ENCODE measurements at regions not wholly inside any gene's neighbourhood (a gene's known extent, or its start where the extent isn't known, plus 50 kb on each side); places are given as distances from the start of the nearest gene placed in this dataset.

DNA sequence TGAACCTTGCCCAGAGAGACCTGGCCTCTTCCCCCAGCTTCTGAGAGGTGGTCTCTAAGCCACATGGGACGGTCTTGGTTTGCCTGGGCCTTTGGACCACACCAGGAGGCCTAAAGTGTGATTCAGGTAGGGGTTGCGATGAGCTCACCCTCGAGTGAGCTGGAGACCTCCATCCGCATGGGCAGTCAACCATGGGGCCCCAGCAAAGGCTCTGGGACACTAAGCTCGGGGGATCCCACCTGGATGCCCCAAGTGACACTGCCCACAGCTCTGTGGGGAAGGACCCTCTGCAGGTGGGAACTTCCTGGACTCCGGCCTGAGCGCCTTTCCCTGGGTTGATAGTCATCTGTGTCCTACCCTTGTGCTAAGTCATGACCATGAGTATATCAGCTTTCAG lies 57.1 kb upstream of the FAM20C start:
- DNase-seq (ENCODE audit: low read depth), result no peak
- TF ChIP-seq, protein P1, sequence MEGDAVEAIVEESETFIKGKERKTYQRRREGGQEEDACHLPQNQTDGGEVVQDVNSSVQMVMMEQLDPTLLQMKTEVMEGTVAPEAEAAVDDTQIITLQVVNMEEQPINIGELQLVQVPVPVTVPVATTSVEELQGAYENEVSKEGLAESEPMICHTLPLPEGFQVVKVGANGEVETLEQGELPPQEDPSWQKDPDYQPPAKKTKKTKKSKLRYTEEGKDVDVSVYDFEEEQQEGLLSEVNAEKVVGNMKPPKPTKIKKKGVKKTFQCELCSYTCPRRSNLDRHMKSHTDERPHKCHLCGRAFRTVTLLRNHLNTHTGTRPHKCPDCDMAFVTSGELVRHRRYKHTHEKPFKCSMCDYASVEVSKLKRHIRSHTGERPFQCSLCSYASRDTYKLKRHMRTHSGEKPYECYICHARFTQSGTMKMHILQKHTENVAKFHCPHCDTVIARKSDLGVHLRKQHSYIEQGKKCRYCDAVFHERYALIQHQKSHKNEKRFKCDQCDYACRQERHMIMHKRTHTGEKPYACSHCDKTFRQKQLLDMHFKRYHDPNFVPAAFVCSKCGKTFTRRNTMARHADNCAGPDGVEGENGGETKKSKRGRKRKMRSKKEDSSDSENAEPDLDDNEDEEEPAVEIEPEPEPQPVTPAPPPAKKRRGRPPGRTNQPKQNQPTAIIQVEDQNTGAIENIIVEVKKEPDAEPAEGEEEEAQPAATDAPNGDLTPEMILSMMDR (IDR thresholded peaks at IDR 0.05; ENCODE audit: insufficient read depth, low read depth, low read length), result no peak
- no peak overlapping the region for H3K4me3 ChIP-seq (ENCODE audit: low read depth, low read length)

DNA sequence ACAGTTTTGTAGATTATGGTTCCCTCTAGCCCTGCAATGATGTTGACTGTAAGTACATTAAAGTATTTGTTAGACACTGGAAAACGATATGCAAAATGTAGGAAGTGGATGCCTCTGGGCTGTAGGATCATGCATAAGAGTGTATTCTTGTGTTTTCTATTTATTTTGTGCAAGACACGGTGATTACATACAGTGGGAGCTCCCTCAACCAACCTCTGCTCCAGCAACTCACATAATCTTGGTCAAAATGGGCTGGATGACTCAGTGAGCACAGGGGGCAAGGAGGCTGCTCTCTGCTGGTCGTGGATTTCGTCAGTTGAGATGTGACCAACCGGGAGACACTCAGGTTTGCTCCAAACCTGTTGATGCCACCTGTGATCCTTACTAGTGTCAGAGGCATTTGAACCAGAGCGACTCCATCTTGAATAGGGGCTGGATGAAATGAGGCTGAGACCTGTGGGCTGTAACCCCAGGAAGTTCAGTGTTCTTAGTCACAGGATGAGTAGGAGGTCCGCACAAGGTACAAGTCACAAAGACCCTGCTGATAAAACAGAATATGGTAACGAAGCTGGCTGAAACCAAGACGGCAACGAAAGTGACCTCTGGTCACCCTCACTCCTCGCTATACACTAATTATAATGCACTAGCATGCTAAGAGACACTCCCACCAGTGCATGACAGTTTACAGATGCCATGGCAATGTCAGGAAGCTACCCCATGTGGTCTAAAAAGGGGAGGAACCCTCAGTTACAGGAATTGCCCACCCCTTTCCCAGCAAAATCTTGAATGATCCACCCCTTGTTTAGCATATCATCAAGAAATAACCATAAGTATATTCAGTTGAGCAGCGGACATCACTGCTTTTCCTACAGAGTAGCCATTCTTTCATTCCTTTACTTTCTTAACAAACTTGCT lies 56.4 kb upstream of the FAM20C start:
- TF ChIP-seq, protein P1 (IDR thresholded peaks at IDR 0.05; ENCODE audit: insufficient read depth, low read depth, low read length), result no peak
- no peak for DNase-seq (ENCODE audit: low read depth)

DNA sequence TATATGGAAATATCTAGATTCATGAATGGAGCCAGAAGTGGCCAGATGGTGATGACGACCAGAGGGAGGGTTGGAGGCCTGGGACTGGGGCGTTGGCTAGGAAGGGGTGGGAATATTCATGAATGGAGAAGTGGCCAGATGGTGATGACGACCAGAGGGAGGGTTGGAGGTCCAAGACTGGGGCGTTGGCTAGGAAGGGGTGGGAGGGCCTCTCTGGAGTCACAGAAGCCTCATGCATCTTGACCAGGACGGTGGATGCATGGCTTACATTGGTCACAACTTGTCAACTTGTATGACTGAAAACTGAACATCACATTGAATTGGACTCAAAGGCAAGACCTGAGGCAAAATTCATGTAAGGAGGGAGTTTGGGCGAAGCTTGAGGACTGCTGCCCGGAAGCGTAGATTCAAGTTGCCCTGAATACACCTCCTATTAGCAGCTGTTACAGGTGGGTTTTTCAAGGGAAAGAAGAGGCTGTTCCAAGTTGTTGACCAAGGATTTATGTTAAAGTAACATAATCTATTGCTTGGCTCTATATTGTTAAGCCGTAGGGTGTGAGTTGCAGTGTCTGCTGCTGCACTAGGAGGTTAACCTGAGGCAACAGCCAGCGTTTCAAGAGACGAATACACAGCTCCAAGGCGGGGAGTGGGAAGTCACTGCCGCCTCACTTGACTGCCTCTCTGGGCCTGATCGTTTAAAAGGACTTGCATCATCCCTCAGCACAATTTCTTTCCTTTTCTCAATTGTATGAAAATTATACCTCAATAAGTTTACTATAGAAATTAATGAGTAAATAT lies 55.1 kb upstream of the FAM20C start:
- TF ChIP-seq, protein P1 (IDR thresholded peaks at IDR 0.05; ENCODE audit: insufficient read depth, low read depth, low read length), result no peak
- no peak for DNase-seq (ENCODE audit: low read depth)
- H3K4me3 ChIP-seq (ENCODE audit: low read depth, low read length), result no peak overlapping the region

More for the DNA sequence above, 56.4 kb upstream of the FAM20C start:
- H3K4me3 ChIP-seq (ENCODE audit: low read depth, low read length), result no peak overlapping the region

DNA sequence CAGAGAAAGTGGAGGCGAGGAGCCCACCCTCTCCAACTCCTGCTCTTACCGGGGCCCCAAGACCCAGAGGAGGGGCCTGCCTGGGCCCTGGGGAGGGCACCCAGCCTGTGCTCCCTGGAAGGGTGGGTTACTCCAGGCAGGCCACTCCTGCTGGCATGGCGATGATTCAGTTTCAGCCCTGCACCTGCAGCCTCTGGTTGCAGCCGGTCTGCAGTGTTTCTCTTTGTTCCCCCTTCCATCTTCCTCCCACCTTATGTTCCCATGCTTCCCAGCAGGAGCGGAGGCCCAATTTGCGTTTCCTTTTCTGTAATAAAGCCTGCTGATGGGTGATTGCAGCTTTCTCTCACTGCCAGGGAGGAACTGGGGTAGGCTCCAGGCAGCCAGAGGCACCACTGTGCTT lies 53.2 kb upstream of the FAM20C start:
- no peak overlapping the region for H3K4me3 ChIP-seq (ENCODE audit: low read depth, low read length)
- TF ChIP-seq, protein P1 (IDR thresholded peaks at IDR 0.05; ENCODE audit: insufficient read depth, low read depth, low read length), result no peak
- DNase-seq (ENCODE audit: low read depth), result no peak

DNA sequence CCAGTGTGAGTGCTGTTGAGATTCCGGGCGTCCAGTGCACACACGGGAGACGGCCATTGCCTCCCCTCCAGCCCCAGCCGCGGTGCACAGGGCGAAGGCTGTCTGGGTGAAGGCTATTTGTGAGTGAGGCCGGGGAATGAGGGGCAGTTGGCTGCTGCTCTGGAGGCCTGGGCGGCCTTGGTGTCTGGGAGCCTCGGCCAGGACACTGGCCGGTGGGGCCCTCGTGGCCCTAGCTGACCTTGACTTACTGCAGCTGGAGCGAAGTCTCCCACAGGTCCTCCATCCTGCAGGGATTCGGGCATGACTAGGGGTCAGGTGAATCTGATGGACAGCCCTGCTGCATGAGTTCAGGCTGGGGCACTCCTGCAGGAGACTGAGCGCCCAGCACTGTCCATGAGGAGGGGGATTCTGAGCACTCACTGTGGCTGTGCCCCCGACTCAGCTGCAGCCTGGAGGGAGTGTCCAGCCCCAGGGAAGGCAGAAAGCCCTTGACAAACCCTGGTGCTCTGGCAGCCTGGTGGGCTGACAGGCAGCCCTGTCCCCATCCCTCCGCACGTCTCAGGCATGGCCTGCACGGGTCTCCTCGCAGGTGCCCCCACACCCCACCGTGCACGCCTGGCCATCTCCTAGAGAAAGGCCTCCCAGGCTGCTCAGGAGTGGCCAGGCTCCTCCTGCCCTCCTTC lies 52.7 kb upstream of the FAM20C start:
- H3K4me3 ChIP-seq (ENCODE audit: low read depth, low read length), result no peak overlapping the region
- TF ChIP-seq, protein P1 (IDR thresholded peaks at IDR 0.05; ENCODE audit: insufficient read depth, low read depth, low read length), result no peak
- no peak for DNase-seq (ENCODE audit: low read depth)

DNA sequence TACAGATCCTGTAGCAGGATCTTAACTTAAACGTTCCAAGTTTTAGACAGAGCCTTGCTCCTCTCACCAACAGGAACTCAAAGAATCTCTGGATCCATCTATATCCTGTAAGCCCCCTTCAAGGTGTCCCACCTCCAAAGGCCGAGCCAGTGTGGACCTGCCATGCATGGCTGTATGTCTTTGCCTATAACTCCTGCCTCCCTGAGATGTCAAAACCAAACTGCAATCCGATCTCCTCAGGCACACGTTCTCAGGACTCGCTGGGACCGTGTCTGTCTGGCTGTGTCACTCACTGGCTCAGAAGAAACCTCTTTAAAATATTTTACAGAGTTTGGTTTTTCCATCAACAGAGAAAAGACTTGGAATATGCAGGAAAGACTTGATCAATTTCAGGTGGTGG lies 51.4 kb upstream of the FAM20C start:
- no peak overlapping the region for H3K4me3 ChIP-seq (ENCODE audit: low read depth, low read length)
- no peak for DNase-seq (ENCODE audit: low read depth)

More for the DNA sequence above, 51.4 kb upstream of the FAM20C start:
- TF ChIP-seq, protein P1 (IDR thresholded peaks at IDR 0.05; ENCODE audit: insufficient read depth, low read depth, low read length), result no peak

Data from fibroblast of villous mesenchyme (primary cell).